GM19438 (cell line): ENCODE measurements at regions not wholly inside any gene's neighbourhood (a gene's known extent, or its start where the extent isn't known, plus 50 kb on each side); places are given as distances from the start of the nearest gene placed in this dataset.

Experiments used
- ATAC-seq: cut with Tn5 transposase; IDR thresholded peaks from one replicate; pipeline ENCODE4 v1.9.1; 2021; ENCODE audit warnings: low read depth; ENCODE audit not compliant: unreplicated experiment

DNA sequence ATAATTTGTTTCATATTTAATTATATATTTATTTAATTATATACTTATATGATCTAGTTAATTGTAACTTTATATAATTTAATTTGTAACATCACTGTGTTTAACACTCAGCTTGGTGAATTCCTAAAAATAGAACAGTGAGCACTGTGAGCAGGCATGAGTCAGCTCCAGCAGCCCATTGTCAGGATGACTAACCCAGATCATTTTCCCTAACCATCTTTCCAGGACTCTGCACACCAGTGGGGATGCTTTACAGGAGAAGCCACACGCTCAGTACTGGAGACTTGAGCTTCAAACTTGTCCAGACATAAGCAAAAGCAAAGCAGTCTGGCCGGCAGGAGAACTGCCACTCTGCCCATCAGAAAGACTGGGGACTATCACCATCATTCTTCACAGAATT, 446.2 kb upstream of the TRPC7 start:
- no peak for ATAC-seq

DNA sequence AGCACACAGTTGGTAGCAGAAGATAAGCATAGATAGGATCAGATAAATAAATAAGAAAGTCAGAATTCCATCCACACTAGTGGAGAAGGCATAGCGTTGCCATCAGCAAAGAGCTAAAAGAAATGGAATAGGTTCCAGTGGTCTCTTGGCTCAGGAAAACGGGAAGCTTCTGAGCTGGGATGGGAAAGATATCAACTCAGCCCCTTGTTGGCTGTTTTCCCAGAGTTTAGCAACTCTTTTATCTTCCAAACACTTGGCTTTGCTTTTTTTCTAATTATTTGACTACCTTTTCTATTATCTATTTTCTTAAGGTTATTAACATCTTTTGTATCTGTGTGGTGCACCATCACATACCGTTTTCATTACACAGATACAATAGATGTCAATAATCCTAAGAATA, 445.7 kb upstream of the TRPC7 start:
- ATAC-seq, result no peak

DNA sequence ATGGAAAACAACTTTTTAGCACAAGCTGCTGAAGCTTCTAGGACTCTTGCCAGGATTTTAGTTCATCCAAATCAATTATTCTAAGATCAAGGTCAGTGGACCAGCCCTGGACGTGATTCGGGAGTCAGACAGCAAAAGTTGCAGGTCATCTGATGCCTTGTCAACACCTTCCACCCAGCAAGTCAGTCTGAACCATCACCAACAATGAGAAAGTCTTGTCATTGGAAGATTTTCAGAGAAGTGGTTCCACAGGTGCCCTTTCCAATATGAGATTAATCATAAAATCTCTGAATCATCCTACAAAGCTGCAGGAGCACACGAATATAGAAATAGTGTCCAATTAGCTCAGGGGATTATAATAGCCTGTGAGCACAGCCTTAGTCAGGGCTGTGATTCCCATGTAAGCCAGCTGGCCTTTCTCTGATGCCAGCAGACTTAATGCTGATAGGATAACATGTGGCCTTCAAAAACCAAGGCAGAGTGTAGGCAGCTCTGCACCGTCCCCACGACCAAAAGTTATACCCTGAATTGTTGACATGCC, 445.0 kb upstream of the TRPC7 start:
- no peak for ATAC-seq

DNA sequence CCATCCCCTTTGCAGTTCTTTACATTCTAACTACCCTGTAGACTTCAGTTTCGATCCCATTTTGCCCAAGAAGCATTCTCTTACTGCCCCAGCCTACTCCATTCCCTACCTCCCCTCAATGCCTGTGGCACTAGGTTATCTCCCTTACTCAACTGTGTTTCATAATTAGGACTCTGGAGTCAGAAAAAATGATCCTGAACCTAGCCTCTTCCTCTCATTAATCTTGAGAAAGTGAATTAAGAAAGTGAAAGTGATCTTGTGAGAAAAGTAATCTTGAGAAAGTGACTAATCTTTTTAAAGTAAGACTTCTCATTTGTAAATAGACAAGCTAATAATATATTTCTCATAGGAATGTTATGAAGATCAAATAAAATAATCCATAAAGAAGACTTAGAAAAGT, 444.0 kb upstream of the TRPC7 start:
- no peak for ATAC-seq

DNA sequence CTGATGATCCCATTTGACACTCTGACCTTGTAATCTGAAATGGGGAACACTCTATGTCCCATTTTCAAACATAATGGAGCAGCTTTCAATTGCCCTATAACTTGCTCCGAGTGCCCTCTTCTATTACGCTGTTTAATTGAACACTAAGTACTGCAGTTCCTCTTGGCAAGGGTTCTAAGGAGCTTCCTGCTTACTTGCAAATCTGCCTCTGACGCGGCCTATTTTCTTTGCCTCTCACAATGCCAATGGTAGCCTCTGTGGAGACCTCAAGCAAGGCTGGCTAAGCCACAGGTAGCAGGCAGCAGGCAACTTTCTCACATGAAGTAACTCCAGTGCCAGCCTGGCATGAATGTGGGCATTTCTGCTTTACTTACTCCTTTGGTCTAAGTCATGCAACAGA, 443.4 kb upstream of the TRPC7 start:
- ATAC-seq, result no peak

DNA sequence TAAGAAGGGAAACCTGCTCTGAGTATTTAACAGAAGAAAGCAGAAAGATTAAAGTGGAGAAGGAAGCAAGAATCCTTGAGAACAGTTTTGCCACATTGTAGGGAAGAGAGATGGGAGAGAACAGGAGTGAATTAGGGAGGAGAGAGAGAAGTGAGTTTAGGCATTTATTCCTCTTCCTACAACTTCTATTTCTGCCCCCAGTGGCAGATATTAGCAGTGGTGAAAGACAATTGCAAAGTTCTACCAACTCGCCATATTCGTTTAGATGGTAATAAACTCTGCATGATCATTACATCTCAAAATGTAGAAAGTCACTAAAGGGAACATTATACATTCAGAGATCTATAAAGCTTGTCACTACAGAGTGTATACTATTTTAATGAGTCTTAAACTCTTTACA, 440.1 kb upstream of the TRPC7 start:
- ATAC-seq, result no peak

DNA sequence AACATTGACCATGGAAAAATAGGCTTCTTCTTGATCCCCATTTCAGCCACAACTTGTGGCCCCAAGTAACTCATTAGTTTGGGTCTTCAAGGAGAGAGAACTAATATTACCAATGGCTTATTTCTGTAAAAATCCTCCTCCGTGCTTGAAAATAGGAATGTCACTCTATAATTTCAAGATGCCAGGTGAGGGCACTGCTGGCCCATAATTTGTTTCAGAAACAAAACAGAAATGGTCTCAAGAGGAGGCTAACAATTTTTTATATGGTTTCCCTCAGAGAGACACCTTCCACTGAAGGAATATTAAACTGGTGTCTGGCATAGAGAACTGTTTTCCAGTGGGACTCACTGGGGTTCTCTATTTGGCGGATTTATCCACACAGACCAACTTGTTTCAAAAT, 437.0 kb upstream of the TRPC7 start:
- ATAC-seq, result no peak

DNA sequence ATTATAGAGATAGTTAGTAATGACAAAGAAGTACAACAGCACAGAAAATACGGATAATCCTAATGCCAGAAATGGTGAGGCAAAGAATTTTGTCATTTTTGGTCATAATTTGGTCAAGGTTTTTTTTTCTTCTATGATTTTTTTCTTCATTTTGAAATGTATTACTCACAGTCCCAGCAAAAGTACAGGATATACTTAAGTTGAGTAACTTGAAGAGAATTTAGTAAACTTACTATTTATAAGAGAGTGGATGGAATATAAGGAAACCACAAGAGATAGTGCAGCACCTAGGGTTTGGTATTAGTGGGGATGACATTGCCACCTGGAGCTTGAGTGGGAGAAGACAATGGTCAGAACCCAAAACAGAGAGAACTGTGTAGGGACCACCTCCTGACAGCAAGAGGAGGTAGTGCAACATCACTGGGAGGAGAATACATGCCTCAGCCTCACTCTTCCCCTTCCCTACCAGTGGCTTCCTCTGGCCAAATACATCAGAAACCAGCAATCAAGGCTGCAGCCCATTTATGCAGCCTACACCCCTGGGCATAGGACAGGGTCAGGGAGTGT, 434.5 kb upstream of the TRPC7 start:
- ATAC-seq, result no peak

DNA sequence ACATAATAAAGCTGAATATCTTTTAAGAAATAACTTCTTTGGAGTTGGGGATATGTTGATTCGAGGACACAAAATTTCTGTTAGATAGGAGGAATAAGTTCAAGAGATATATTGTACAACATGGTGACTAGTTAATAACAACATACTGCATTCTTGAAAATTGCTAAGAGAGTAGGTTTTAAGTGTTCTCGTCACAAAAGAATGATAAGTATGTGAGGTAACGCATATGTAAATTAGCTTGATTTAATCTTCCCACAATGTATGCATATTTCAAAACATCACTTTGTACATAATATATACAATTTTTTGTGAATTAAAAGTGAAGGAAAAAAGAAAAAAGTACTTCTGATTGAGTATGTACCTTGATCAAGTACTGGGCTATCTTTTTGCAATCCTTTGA, 428.0 kb upstream of the TRPC7 start:
- no peak for ATAC-seq

DNA sequence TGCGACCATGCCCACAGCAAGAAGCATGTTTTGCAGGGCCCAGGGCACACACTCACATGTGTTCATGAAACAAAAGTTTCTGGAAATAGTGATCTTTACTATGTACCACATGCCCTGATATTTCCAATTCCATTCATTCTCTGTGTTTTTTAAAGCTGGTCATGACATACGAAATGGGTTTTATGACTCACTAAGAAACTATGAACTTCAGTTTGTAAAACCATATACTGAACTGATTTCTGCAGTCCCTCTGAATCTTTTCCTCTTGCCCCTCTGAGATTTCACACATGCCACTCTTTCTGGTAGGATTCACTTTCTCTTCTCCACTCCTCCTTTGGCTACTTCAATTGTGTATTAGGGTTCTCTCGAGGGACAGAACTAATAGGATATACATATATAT, 416.1 kb upstream of the TRPC7 start:
- no peak for ATAC-seq

DNA sequence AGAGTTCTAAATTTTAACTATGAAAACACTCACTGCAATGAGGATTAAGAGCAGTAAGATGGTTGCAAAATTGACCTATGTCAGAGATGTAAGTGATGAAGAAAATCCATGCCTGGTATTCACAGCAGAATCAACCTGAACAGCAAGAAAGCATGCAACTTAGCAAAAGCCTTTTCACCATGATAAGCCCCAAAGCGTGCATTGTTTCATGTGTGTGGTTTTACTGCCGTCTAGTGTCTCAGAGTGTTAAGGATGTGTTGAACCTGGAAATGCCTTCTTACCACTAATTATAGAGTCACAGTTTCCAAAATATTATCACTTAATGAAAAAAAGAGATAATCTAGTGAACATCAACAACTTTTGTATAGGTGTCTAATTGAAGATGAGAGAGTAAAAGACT, 415.2 kb upstream of the TRPC7 start:
- no peak for ATAC-seq

DNA sequence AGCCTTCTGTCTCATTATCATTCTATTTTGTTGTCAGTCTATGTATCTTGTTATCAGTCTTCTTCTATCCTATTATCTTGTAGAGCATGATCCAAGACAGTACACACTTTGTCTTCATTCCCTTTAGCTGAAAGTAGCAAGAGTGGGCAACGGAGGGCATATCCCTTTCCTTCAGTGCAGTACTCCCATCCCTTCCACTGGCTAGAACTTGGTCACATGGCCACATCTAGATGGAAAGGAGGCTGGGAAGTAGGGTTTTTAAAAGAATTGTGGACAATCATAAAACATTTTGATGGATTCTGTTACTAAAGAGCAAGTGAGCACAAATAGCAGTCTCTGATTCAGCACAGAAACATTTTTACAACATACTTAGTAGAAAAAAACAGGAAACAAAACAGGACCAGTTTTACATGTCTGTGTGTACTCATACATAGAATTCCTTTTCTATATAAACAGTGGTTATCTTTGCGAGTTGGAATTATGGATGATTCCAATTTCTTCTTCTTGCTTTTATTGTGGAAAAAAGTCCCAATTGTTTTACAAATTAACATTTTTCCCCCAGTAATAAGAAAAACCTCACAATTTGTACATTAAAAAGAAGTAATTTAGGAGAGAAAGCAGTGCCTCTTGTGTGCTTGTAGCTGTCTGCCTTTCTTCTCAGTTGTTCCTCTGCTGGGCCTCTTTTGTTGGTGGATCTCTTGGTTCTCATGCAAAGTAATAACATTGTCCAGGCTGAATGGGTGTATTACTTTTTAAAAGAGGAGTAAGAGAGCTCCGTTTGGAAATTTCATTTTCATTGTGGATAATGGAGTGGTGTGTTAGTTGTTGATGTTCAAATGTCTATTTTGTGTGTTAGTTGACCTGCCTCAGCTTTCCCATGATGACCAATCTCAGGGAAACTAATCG, 410.9 kb upstream of the TRPC7 start:
- no peak for ATAC-seq

DNA sequence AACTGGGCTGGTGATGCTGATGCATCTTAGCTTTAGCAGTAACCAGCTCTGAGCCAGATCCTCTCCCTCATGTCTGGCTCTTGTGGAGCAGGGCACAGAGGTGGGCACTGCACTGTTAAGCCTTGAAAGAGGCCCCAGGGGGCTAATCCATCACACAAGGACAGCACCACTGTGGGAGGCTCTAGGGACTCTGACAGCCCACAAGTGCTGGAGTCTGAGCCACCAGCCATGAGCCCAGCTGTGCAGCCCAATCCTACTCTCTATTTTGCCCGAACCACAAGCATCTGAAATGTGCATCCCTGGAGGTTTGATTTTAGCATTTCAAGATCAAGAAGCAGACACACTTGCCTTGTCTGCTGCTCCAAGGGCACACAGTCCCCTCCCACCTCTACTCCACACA, 407.1 kb upstream of the TRPC7 start:
- ATAC-seq, result no peak

DNA sequence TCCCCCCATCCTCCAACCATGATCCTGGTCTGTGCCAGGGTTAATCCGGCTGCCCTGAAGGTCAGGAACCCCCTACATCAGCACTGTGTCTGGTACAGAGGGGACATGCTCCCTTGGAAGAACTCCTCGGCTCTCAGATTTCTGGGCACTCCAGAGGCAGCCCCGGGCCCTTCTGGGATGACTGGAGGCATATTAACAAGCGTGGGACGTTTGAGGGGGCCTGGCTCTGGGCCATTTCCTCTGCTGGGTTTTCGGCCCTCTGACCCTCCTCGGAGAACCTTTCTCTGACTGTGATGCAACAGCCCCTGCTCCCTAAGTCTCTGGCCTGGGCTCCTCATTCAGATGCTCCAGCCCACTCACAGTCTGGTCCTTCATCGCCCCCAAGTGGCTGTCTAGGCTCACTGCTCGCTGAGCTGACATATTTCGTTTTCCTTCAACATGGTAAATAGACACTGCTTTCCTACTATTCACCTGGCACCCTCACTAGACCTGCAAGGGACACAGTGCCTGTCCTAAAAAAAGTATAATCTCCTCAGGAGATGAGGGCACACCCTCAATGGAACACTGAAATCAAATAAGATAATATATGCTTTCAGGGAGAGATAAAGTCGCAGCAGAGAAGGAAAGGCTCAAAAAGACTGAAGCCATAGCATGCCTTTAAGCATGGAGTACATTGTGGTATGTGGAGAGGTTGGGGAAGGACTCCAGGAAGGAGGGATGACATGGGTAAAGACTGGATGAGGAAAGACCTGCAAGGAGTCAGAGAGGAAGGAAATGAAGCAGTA, 404.7 kb upstream of the TRPC7 start:
- ATAC-seq, result peak; percentile 87

DNA sequence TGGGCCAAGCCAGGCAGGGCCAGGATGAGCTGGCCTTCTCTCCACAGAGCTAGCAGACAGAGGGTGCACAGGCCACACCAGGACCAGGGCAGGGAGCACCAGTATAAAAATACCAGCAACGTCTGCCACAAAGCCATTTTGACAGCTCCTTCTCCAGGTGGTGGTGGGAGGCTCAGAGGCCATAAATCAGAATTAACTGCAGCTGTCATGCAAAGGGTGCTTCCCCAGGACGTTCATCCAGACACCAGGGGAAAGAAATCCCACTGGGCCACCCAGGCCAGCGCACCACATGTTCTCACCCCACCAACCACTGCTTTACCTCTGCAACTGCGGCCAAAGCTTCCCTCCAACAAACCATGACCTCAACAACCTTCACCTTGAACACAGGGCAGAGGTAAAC, 403.7 kb upstream of the TRPC7 start:
- ATAC-seq, result no peak

DNA sequence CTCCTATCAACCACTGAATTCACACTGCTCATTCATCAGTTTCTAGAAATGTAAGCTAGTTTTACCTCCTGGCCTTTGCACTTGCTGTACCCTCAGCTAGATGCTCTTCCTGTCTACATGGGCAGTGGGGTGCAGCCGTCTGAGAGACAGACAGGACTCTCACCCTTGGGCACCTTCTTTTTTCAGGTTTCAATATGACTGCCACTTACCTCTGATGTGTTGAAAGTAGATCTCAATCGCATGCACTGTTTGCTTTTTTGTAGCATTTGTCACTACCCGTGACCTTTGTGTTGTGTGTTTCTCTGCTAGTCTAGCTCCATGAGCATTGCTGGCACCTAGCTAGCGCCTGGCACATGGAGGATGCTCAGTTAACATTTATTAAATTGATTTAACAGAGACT, 403.1 kb upstream of the TRPC7 start:
- ATAC-seq, result no peak

DNA sequence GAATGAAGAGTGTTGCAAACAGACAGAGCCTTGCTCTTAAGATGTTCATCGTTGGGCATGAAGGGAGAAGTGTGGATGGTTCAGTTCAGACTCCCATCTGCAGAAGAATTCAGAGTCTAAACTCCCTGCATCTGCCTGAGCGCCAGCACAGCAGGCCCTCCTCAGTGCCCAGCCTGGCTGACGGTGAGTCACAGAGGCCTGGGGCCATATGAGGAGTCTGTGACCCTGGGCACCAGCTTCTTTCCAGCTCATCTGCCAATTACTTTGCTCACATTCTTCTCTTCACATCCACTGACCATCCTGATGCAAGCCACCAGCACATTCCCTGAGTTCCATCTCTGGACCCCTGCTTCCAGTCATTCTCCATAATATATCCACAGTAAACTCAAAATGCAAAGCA, 401.1 kb upstream of the TRPC7 start:
- ATAC-seq, result no peak

DNA sequence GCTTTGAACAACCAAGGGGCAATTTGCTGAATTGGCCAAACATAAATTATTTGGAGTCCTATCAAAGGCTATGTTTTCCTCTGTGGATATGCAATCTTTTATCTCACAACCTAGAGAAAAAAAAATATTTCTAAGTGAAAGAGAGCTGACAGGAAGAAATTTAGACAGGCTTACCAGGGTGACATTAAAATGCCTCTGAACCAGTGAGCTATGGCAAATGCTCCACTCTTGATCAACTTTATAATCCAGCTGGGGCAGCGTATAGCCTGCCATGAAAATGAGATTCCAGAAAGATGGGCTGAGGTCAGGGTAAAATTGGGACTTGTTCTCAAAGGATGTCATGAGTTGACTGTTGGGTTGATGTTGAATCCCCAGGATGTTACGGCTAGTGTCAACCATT, 399.3 kb upstream of the TRPC7 start:
- no peak for ATAC-seq

DNA sequence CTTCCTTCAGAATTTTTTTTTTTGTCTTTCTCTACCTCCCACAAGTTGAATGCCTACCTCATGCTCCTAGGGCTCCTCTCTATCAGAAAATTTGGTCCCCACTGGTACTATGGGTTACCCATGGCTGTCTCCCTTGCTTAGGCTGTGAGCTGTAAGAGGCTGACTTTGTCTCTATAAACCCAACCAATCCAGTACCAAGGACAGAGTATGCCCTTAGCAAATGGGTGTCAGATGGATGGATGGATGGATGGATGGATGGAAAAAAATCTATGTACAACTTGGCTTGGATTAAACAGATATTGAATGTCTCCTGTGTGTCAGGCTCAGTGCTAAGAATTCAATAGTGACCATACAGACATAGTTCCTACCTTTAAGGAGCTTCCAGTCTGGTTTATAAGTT, 398.2 kb upstream of the TRPC7 start:
- ATAC-seq, result no peak

DNA sequence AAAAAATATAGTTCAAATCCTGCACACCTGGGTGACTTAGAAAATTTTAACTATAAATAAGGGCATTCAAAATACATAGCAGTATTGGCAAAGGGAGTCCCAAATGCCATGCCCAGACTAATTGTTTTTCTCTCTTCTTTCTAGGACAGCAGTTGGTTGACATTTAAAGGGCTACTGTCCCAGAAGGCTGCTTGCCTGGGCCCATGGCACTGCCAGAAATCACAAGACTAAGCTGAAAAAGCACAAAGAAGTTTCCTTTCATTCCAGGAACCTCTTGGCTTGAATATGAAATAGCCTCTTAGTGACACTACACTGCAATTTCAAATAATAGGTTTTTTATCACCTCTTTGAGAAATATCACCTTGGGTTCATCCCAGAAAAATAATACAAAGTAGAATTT, 388.9 kb upstream of the TRPC7 start:
- no peak for ATAC-seq

DNA sequence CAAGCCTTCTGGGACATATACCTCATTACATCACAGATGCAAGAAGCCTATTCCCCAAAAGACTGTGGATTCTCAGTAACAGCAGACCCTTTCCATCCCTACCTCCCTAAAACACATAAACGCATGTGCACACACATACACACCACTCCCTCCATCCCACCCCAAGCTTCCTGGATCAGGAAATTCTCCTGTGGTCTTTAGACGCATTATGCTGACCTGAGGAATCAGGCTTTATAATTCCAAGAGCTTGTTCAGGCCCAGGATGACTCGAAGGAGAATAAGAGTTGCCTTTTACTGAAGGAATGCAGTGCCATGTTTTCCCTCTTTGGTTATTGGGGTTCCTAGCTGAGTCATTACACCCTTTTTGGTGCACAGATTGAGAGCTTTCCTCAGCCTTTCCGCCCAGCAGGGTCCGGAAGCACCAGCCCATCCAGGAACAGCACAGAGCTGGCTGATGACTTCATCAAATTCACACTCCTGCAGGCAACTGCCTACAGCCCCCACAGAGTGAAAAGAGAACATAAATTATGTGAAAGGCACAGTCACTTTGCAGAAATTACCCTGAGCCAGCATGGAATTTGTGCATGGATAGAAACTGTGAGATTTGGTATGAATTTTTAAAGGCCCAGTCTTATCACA, 385.0 kb upstream of the TRPC7 start:
- ATAC-seq, result no peak
